ENCODE measurements at regions not wholly inside any gene's neighbourhood (a gene's known extent, or its start where the extent isn't known, plus 50 kb on each side); places are given as distances from the start of the nearest gene placed in this dataset.

DNA sequence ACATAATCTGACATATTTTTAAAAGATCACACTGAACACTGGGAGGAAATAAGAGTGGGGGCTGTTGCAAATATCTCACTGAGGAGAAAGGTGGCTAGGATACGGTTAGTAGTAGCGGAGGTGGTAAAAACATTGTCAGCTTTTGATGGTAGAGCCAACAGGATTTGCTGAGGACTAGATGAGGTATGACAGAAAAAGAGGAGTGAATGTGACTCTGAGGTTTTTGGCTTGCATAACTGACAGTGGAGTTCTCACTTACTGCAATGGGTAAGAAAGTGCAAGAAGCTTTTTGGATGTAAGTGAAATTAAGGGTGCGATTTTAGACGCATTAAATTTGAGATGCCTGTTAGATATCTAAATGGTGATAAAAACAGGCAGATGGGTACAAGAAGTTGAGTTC, 102.0 kb upstream of the MBL2 start:
- no peak for DNase-seq

DNA sequence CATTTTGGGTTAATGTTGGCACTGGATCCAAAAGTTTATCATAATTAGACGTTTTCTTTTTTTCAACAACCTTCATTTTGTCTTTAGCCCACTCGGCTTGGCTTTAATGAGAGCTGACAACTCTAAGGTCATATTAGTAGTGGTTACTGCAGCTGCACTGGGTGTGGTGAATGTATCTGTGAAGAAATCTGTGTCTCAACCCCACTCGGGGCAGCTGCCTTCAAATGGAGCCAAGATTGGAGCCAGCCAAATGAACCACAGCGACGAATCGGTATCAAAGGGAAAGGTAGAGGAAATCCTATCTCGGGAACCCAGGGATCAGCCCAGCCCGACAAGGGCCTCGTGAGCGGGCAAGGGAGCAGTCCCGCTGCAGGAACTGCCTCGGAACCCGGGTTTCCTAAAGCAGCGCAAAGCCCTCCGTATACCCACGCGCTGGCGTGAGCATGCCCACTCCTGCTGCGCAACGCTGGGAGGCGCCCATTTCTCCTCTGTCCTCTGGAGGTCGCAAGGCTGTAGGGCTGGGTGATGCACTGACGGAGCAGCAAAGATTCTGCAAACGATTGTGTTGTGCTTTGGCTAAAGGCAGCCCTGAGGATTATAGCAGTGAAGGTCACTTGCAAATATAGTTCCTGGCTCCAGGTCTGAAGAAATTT, 98.7 kb upstream of the MBL2 start:
- Histone ChIP-seq H3K4me1 (no peaks in the 10 kb centered on the region), H3K27ac (no peak overlapping the region), H3K9me3 (peaks cover 0 to 6% (median 2%) of the 10 kb centered on the region in 4 donors), H3K36me3 (no peaks in the 10 kb centered on the region), H3K27me3 (no peaks in the 10 kb centered on the region), H3K4me3 (no peak overlapping the region)
- DNase-seq (peak in 1 of 2 donors; percentile 34), ATAC-seq (ENCODE audit: low FRiP score in 2 of 2) (peak; percentile 34 to 57)
- TF ChIP-seq POLR2AphosphoS5 (IDR thresholded peaks at IDR 0.05) (no peak), EP300 (IDR thresholded peaks at IDR 0.05) (no peak), CTCF (IDR thresholded peaks at IDR 0.05) (no peak), POLR2A (IDR thresholded peaks at IDR 0.05) (no peak)
- 84% methylated on average over 22 to 24 of the region's 24 CpGs for WGBS, 2 donors

More for the DNA sequence above, 102.0 kb upstream of the MBL2 start:
- Histone ChIP-seq H3K36me3 (no peaks in the 10 kb centered on the region), H3K27ac (no peak overlapping the region), H3K27me3 (no peaks in the 10 kb centered on the region), H3K4me3 (no peak overlapping the region), H3K9me3 (no peaks in the 10 kb centered on the region), H3K4me1 (no peaks in the 10 kb centered on the region)
- 95 to 96% methylated on average over 4 of the region's 4 CpGs for WGBS, 2 donors
- TF ChIP-seq CTCF (IDR thresholded peaks at IDR 0.05) = no peak
- no peak for TF ChIP-seq EP300 (IDR thresholded peaks at IDR 0.05)
- no peak for TF ChIP-seq POLR2A (IDR thresholded peaks at IDR 0.05)
- TF ChIP-seq POLR2AphosphoS5 (IDR thresholded peaks at IDR 0.05) = no peak
- no peak for ATAC-seq (ENCODE audit: low FRiP score in 2 of 2)

DNA sequence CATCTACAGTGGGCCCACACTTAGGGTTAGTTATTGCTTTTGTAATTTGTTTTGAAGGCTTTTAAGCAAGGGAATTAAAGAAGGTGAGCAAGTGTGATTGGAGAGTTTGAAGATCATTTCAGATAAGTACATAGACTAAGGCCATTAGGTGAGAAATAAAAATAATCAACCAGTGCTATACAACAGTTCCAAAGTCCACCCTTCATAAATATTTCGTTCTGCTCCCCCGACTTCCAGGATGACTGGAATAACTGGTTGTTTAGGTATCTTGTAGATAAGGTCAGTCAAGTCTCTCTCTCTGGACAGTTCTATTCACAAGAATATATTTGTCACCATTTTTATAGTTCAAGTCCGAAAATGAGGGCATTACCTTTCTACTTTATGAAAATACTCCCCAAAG, 98.0 kb upstream of the MBL2 start:
- H3K27me3 ChIP-seq = no peaks in the 10 kb centered on the region

GRCh38 chr10:52869864-52870263, 97.3 kb upstream of the MBL2 start:
- WGBS, 2 donors = 89 to 92% methylated on average over 2 of the region's 2 CpGs
- ATAC-seq (ENCODE audit: low FRiP score in 2 of 2) = no peak
- no peak for TF ChIP-seq POLR2A (IDR thresholded peaks at IDR 0.05)
- no peak for TF ChIP-seq POLR2AphosphoS5 (IDR thresholded peaks at IDR 0.05)
- TF ChIP-seq EP300 (IDR thresholded peaks at IDR 0.05) = no peak

More for the DNA sequence above, 98.0 kb upstream of the MBL2 start:
- no peak for DNase-seq
- Histone ChIP-seq H3K4me3 (no peak overlapping the region), H3K27ac (no peak overlapping the region), H3K4me1 (no peaks in the 10 kb centered on the region), H3K9me3 (peaks cover 0 to 6% (median 2%) of the 10 kb centered on the region in 4 donors), H3K36me3 (no peaks in the 10 kb centered on the region)
- no peak for ATAC-seq (ENCODE audit: low FRiP score in 2 of 2)
- TF ChIP-seq POLR2AphosphoS5 (IDR thresholded peaks at IDR 0.05) (no peak), POLR2A (IDR thresholded peaks at IDR 0.05) (no peak), EP300 (IDR thresholded peaks at IDR 0.05) (no peak), CTCF (IDR thresholded peaks at IDR 0.05) (no peak)
- WGBS, 2 donors = 81 to 86% methylated on average over 3 of the region's 3 CpGs

DNA sequence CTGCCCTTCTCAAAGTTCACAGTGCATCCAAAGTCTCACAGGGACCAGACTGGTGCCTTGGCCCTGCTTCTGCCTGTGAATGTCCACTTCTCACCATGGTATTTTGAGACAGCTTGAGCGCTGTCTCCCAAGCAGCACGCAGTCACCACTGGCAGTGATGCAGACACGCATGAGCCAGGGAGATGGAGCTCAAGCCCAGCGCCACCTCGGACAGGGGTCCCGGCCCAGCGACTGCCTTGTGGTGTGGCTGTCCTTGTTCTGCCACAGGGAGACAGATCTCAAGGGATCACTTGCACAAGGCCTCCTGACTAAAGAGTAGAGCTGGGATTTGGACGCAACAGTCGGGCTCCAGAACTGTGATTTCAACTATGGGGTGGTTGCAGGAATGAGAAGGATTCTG, 92.6 kb upstream of the MBL2 start:
- 93 to 94% methylated on average over 6 to 9 of the region's 9 CpGs for WGBS, 2 donors
- H3K4me1 ChIP-seq = no peaks in the 10 kb centered on the region
- no peaks in the 10 kb centered on the region for H3K27me3 ChIP-seq
- peak in 1 of 2 donors; percentile 12 for ATAC-seq (ENCODE audit: low FRiP score in 2 of 2)
- no peak for TF ChIP-seq POLR2AphosphoS5 (IDR thresholded peaks at IDR 0.05)
- TF ChIP-seq CTCF (IDR thresholded peaks at IDR 0.05) = no peak
- TF ChIP-seq EP300 (IDR thresholded peaks at IDR 0.05) = no peak
- no peak for TF ChIP-seq POLR2A (IDR thresholded peaks at IDR 0.05)
- H3K36me3 ChIP-seq = no peaks in the 10 kb centered on the region
- DNase-seq = peak in 1 of 2 donors; percentile 52
- peaks cover 0 to 6% (median 2%) of the 10 kb centered on the region in 4 donors for H3K9me3 ChIP-seq
- no peak overlapping the region for H3K27ac ChIP-seq
- H3K4me3 ChIP-seq = no peak overlapping the region

More at GRCh38 chr10:52869864-52870263, 97.3 kb upstream of the MBL2 start:
- H3K36me3 ChIP-seq = no peaks in the 10 kb centered on the region
- no peak overlapping the region for H3K4me3 ChIP-seq
- no peak overlapping the region for H3K27ac ChIP-seq
- H3K4me1 ChIP-seq = no peaks in the 10 kb centered on the region
- H3K9me3 ChIP-seq = peaks cover 0 to 6% (median 2%) of the 10 kb centered on the region in 4 donors
- DNase-seq = no peak
- no peaks in the 10 kb centered on the region for H3K27me3 ChIP-seq
